ENCODE measurements at regions not wholly inside any gene's neighbourhood (a gene's known extent, or its start where the extent isn't known, plus 50 kb on each side); places are given as distances from the start of the nearest gene placed in this dataset.
"Not testable (repeated sequence)": the region's sequence is repeated elsewhere in the genome, so short reads cannot be mapped to it uniquely, and the experiment has no call there.

DNA sequence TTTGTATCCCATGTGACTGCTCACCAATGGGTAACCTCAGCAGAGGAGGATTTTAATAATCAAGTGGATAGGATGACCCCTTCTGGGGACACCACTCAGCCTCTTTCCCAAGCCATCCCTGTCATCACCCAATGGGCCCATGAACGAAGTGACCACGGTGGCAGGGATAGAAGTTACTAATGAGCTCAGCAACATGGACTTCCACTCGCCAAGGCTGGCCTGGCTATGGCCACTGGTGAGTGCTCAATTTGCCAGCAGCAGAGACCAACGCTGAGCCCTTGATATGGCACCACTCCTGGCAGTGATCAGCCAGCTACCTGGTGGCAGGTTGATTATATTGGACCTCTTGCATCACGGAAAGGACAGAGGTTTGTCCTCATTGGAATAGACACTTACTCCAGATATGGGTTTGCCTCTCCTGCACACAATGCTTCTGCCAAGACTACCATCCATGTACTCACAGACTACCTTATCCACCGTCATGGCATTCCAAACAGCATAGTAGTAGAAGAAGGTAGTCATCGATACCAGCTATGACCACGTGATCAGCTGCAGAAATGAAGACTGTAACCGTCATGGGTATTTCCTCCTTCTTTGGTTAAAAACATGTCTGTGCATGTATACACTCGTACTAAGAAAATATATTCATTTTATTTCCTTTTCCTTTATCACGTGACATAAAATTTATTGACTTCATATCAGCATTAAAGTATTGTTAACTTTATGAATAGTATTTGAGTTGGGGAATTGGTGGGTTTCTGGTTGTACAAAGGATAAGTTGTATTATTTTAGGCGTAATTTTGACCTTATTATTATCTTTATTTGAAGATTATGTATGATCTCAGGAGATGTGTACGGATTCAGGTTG is 562.6 kb downstream of the PTPRU start:
- DNase-seq (ENCODE audit: insufficient read length, low spot score) (no peak), FAIRE-seq (no peak)
- TF ChIP-seq, protein P1, sequence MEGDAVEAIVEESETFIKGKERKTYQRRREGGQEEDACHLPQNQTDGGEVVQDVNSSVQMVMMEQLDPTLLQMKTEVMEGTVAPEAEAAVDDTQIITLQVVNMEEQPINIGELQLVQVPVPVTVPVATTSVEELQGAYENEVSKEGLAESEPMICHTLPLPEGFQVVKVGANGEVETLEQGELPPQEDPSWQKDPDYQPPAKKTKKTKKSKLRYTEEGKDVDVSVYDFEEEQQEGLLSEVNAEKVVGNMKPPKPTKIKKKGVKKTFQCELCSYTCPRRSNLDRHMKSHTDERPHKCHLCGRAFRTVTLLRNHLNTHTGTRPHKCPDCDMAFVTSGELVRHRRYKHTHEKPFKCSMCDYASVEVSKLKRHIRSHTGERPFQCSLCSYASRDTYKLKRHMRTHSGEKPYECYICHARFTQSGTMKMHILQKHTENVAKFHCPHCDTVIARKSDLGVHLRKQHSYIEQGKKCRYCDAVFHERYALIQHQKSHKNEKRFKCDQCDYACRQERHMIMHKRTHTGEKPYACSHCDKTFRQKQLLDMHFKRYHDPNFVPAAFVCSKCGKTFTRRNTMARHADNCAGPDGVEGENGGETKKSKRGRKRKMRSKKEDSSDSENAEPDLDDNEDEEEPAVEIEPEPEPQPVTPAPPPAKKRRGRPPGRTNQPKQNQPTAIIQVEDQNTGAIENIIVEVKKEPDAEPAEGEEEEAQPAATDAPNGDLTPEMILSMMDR (IDR thresholded peaks at IDR 0.05; ENCODE audit: insufficient read depth, missing control alignments), result no peak

DNA sequence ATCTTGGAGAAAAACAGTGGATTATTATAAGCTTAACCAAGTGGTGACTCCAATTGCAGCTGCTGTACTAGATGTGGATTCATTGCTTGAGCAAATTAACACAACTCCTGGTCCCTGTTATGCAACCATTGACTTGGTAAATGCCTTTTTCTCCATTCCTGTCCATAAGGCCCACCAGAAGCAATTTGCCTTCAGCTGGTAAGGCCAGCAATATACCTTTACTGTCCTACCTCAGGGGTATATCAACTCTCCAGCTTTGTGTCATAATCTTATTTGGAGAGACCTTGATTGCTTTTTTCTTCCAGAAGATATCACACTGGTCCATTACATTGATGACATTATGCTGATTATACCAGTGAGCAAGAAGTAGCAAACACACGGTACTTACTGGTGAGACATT is 560.8 kb downstream of the PTPRU start:
- not testable (repeated sequence) for FAIRE-seq; DNase-seq (ENCODE audit: insufficient read length, low spot score)

DNA sequence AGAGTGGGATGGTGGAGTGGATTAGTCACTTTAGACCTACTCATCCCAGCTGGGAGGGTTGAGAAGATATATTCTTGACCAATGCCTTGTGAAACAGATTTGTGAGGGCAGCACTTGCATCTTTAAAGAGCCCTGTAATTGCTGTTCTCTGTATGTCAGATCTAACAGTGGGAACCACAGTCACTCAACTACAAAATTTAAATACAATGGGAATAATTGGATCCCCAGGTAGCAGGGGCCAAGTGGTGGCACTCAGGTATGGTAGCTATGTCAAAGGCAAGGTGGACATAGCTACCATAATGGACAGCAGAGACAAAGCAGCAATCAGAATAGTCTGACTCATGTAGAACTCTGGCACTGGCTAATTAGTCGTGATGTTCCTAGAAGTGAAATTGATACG is 559.6 kb downstream of the PTPRU start:
- not testable (repeated sequence) for FAIRE-seq

DNA sequence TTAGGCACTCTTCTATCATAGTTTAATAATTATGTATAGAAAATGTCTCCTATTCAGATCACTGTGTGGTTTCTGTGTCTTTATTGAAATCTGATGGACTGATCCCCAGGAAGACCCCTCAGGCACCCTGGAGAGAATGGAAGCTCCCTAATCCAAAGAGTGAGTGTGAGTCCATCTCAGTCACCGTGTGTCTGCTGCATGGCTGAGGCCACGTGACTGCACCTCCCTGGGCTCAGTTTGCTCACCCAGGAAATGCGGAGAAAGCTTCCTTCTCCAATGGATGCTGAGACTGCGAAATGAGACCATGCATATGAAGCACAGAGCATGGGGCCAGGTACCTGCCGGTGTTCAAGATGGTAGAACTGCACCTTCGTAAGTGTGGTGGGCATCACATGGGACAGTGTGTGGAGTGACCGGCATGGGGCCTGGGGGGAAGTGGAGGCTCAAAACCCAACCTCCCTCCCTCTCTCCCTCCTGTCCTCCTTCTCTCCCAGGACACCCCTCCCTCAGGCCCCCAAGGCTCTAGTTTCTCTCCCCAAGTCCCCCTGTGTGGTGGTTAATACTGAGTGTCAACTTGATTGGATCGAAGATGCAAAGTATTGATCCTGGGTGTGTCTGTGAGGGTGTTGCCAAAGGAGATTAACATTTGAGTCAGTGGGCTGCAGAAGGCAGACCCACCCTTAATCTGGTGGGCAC is 557.5 kb downstream of the PTPRU start:
- TF ChIP-seq, protein P1 (IDR thresholded peaks at IDR 0.05; ENCODE audit: insufficient read depth, missing control alignments), result no peak
- FAIRE-seq (no peak), DNase-seq (ENCODE audit: insufficient read length, low spot score) (no peak)

More for the DNA sequence above, 559.6 kb downstream of the PTPRU start:
- DNase-seq (ENCODE audit: insufficient read length, low spot score), result not testable (repeated sequence)

DNA sequence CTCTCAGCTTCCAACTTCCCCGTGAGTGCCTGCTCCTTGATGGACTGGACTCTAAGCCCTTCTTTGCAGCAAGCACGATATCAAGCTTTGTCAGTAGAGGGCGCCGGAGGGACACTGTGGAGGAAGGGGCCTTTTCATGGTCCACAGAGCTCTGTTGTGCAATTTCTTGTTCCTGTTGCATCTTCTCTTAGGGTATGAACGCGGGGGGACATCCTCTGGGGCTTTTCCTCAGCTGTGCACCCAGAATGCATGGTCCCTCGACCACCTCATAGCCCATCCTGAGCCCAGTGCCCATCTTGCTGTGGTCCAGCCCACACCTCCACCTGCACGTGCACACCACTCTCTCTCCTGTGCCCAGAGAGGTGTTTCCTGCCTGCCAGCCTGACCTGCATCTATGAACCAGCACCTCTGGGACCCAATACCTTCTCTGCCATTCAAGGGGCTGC is 556.8 kb downstream of the PTPRU start:
- FAIRE-seq, result no peak
- TF ChIP-seq, protein P1 (IDR thresholded peaks at IDR 0.05; ENCODE audit: insufficient read depth, missing control alignments), result peak; percentile 92
- peak; percentile 54 for DNase-seq (ENCODE audit: insufficient read length, low spot score)

DNA sequence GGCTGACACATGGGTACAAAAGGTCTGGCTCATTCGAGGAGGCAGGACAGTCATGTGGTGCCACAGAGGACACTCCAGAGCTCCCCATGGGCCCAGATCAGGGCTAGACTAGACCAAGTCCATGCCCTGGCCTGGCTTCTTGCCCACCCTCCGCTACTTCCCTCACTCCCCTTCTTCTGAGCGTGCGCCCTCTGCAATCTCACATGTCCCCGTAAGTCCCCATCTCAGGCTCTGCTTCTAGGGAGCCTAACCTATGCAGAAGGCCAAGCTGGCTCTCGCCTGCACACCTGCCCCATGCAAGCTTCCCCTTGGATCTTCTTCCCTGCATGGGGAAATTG is 553.6 kb downstream of the PTPRU start:
- TF ChIP-seq, protein P1 (IDR thresholded peaks at IDR 0.05; ENCODE audit: insufficient read depth, missing control alignments), result no peak
- DNase-seq (ENCODE audit: insufficient read length, low spot score), result no peak
- FAIRE-seq, result no peak

DNA sequence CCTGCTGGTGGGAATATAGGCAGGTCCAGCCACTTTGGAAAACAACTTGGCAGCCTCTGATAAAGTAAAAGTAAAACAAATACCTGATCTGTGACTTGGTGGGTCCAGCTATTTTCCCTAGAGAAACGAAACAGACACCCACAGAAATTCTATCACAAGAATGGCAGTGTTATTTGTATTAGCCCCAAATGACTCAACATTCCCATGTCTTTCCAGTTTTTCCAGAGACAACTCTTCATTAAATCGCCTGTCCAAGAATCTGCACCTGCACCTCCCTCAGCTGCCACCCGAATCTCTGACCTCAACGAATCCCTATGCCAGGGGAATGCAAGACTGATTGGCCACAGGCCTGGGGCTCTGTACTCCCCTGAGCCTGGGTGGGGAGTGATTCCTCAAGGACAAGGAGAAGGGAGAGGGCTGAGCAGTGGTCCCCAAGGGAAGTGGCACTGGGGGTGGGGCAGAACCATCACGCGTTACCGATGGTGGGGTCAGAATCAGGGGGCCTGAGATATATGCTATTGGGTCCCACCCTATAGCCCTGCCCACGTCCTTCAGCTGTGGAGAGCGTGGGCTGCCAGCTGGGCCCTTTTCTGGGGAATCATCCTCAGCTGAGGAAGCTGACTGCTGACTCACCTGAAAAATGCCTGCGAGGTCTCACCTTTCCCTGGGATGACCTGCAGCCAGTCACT is 553.0 kb downstream of the PTPRU start:
- DNase-seq (ENCODE audit: insufficient read length, low spot score) (no peak), FAIRE-seq (no peak)
- TF ChIP-seq, protein P1 (IDR thresholded peaks at IDR 0.05; ENCODE audit: insufficient read depth, missing control alignments), result no peak

All from D721Med (cell line).